ENCODE measurements at regions not wholly inside any gene's neighbourhood (a gene's known extent, or its start where the extent isn't known, plus 50 kb on each side); places are given as distances from the start of the nearest gene placed in this dataset.

DNA sequence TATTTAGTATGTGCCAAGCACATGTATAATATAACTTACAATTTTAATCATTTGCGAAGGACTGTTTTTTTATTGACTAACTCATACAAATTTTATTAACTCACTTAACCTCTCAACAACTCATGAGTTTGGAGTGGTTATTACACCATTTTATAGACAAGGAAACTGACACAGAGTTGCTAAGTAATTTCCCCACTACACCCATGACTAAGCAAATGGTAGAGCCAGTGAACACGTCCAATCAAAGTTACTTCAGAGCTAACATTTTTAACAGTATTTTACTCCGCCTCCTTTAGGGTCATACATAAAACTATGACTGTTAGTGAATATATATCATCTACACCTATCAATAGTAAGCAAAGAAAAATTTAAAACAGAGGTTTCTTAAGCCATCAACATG lies 556.7 kb upstream of the FSIP2 start:
- H3K27me3 ChIP-seq (ENCODE audit: control insufficient read depth, insufficient read depth, low read length): no peaks in the 10 kb centered on the region
- TF ChIP-seq, protein P1, sequence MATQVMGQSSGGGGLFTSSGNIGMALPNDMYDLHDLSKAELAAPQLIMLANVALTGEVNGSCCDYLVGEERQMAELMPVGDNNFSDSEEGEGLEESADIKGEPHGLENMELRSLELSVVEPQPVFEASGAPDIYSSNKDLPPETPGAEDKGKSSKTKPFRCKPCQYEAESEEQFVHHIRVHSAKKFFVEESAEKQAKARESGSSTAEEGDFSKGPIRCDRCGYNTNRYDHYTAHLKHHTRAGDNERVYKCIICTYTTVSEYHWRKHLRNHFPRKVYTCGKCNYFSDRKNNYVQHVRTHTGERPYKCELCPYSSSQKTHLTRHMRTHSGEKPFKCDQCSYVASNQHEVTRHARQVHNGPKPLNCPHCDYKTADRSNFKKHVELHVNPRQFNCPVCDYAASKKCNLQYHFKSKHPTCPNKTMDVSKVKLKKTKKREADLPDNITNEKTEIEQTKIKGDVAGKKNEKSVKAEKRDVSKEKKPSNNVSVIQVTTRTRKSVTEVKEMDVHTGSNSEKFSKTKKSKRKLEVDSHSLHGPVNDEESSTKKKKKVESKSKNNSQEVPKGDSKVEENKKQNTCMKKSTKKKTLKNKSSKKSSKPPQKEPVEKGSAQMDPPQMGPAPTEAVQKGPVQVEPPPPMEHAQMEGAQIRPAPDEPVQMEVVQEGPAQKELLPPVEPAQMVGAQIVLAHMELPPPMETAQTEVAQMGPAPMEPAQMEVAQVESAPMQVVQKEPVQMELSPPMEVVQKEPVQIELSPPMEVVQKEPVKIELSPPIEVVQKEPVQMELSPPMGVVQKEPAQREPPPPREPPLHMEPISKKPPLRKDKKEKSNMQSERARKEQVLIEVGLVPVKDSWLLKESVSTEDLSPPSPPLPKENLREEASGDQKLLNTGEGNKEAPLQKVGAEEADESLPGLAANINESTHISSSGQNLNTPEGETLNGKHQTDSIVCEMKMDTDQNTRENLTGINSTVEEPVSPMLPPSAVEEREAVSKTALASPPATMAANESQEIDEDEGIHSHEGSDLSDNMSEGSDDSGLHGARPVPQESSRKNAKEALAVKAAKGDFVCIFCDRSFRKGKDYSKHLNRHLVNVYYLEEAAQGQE (IDR thresholded peaks at IDR 0.05; ENCODE audit: insufficient read depth in 1 of 2, low read depth in 2 of 2, low read length in 1 of 2): no peak
- TF ChIP-seq SIN3A (IDR thresholded peaks at IDR 0.05; ENCODE audit: borderline replicate concordance, insufficient read depth, low read depth, low read length) (no peak), TCF7L2 (IDR thresholded peaks at IDR 0.05; ENCODE audit: low read depth, low read length) (no peak), POLR2AphosphoS5 (IDR thresholded peaks at IDR 0.05; ENCODE audit: low read depth, low read length) (no peak)
- TF ChIP-seq, protein P2, sequence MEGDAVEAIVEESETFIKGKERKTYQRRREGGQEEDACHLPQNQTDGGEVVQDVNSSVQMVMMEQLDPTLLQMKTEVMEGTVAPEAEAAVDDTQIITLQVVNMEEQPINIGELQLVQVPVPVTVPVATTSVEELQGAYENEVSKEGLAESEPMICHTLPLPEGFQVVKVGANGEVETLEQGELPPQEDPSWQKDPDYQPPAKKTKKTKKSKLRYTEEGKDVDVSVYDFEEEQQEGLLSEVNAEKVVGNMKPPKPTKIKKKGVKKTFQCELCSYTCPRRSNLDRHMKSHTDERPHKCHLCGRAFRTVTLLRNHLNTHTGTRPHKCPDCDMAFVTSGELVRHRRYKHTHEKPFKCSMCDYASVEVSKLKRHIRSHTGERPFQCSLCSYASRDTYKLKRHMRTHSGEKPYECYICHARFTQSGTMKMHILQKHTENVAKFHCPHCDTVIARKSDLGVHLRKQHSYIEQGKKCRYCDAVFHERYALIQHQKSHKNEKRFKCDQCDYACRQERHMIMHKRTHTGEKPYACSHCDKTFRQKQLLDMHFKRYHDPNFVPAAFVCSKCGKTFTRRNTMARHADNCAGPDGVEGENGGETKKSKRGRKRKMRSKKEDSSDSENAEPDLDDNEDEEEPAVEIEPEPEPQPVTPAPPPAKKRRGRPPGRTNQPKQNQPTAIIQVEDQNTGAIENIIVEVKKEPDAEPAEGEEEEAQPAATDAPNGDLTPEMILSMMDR (IDR thresholded peaks at IDR 0.05): no peak
- no peak overlapping the region for H3K27ac ChIP-seq (ENCODE audit: low read length)
- ChIA-PET CTCF (no interaction called here), POLR2A (no interaction called here)
- H3K4me1 ChIP-seq (ENCODE audit: control insufficient read depth, insufficient read depth, low read length): no peaks in the 10 kb centered on the region
- DNase-seq (ENCODE audit: low read depth, low spot score) (no peak), ATAC-seq (no peak)
- intact Hi-C loops (cut with micrococcal nuclease; ENCODE audit: unreplicated experiment): no loop called here
- H3K36me3 ChIP-seq (ENCODE audit: control insufficient read depth, insufficient read depth, low read length): no peaks in the 10 kb centered on the region
- no peak overlapping the region for H3K4me3 ChIP-seq (ENCODE audit: low read depth in 2 of 2, low read length in 2 of 2)
- H3K9me3 ChIP-seq (ENCODE audit: control insufficient read depth, insufficient read depth, low read depth, low read length): no peaks in the 10 kb centered on the region
- in situ Hi-C loops (cut with HindIII; ENCODE audit: low pct_unique_long_range_greater_than_20kb, low sequenced_read_pairs): no loop called here
- BruUV-seq (replicated peaks): no TSS peak

DNA sequence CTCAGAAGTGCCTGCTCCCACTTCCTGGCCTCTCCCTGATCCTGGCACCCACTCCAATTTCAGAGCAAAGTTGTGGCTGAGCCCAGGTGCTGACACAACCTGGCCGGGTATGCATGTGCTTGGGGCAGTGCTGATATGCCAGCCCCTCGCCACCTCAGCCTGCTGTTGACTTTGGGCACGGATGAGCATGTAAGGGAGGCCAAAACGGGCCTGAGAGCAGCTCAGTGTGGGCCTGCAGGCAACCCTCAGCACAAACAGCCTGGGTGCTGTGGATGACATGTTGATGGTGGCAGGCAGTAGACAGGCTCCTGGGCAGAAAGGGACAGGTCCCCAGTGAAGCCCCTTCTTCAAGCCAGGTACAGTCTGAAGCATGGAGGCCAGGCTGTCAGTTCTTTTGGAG lies 553.6 kb upstream of the FSIP2 start:
- no peak for ATAC-seq
- intact Hi-C loops (cut with micrococcal nuclease; ENCODE audit: unreplicated experiment): no loop called here

More for the DNA sequence above, 553.6 kb upstream of the FSIP2 start:
- Histone ChIP-seq H3K4me1 (ENCODE audit: control insufficient read depth, insufficient read depth, low read length) (no peaks in the 10 kb centered on the region), H3K27me3 (ENCODE audit: control insufficient read depth, insufficient read depth, low read length) (no peaks in the 10 kb centered on the region), H3K36me3 (ENCODE audit: control insufficient read depth, insufficient read depth, low read length) (no peaks in the 10 kb centered on the region), H3K27ac (ENCODE audit: low read length) (no peak overlapping the region), H3K4me3 (ENCODE audit: low read depth in 2 of 2, low read length in 2 of 2) (no peak overlapping the region), H3K9me3 (ENCODE audit: control insufficient read depth, insufficient read depth, low read depth, low read length) (no peaks in the 10 kb centered on the region)
- no peak for DNase-seq (ENCODE audit: low read depth, low spot score)
- in situ Hi-C loops (cut with HindIII; ENCODE audit: low pct_unique_long_range_greater_than_20kb, low sequenced_read_pairs): no loop called here
- TF ChIP-seq, protein P1 (IDR thresholded peaks at IDR 0.05; ENCODE audit: insufficient read depth in 1 of 2, low read depth in 2 of 2, low read length in 1 of 2): no peak
- TF ChIP-seq, protein P2 (IDR thresholded peaks at IDR 0.05): no peak
- TF ChIP-seq TCF7L2 (IDR thresholded peaks at IDR 0.05; ENCODE audit: low read depth, low read length) (no peak), SIN3A (IDR thresholded peaks at IDR 0.05; ENCODE audit: borderline replicate concordance, insufficient read depth, low read depth, low read length) (no peak), POLR2AphosphoS5 (IDR thresholded peaks at IDR 0.05; ENCODE audit: low read depth, low read length) (no peak)
- no TSS peak for BruUV-seq (replicated peaks)
- ChIA-PET CTCF (no interaction called here), POLR2A (no interaction called here)

All from Panc1 (cell line).